ENCODE measurements at regions not wholly inside any gene's neighbourhood (a gene's known extent, or its start where the extent isn't known, plus 50 kb on each side); places are given as distances from the start of the nearest gene placed in this dataset.

- DNase-seq, result no peak
- no peak overlapping the region for H3K9ac ChIP-seq (ENCODE audit: low read length)
- H3K9me2 ChIP-seq (replicated peaks; ENCODE audit: insufficient read depth, low read length), result no peaks in the 10 kb centered on the region
- H2AFZ ChIP-seq (ENCODE audit: low read length), result no peak overlapping the region
- H3K79me2 ChIP-seq (ENCODE audit: low read length), result no peaks in the 10 kb centered on the region
- H3K9me3 ChIP-seq (replicated peaks; ENCODE audit: insufficient read depth, low read length), result no peaks in the 10 kb centered on the region
- H3K4me2 ChIP-seq (ENCODE audit: low read depth, low read length), result no peak overlapping the region
- H3F3A ChIP-seq (ENCODE audit: insufficient read depth, low read length), result no peaks in the 10 kb centered on the region
- H3K4me3 ChIP-seq (ENCODE audit: low read length), result no peak overlapping the region
- H4K20me1 ChIP-seq (ENCODE audit: insufficient read depth, low read length), result no peaks in the 10 kb centered on the region
- H3K27ac ChIP-seq (ENCODE audit: low read length), result no peak overlapping the region
- no peaks in the 10 kb centered on the region for H3K27me3 ChIP-seq (replicated peaks; ENCODE audit: insufficient read depth, low read length)
- no peak for TF ChIP-seq CTCF (IDR thresholded peaks at IDR 0.05; ENCODE audit: low read length)
- TF ChIP-seq EZH2phosphoT487 (IDR thresholded peaks at IDR 0.05; ENCODE audit: low read length), result no peak
- TF ChIP-seq EZH2 (optimal IDR thresholded peaks at IDR 0.05; ENCODE audit: low read depth, low read length), result no peak
- H3K36me3 ChIP-seq (replicated peaks; ENCODE audit: insufficient read depth, low read length), result no peaks in the 10 kb centered on the region
- H3K4me1 ChIP-seq (ENCODE audit: low read length), result no peaks in the 10 kb centered on the region
Measured at GRCh38 chr1:105023719-105024118, 1274.0 kb downstream of the AMY1C start.

- no peaks in the 10 kb centered on the region for H3K27me3 ChIP-seq (replicated peaks; ENCODE audit: insufficient read depth, low read length)
- H3K4me1 ChIP-seq (ENCODE audit: low read length), result no peaks in the 10 kb centered on the region
- H3K79me2 ChIP-seq (ENCODE audit: low read length), result no peaks in the 10 kb centered on the region
- H3K36me3 ChIP-seq (replicated peaks; ENCODE audit: insufficient read depth, low read length), result no peaks in the 10 kb centered on the region
- no peak for DNase-seq
- H3K9me2 ChIP-seq (replicated peaks; ENCODE audit: insufficient read depth, low read length), result no peaks in the 10 kb centered on the region
- H3K4me2 ChIP-seq (ENCODE audit: low read depth, low read length), result no peak overlapping the region
- no peaks in the 10 kb centered on the region for H3F3A ChIP-seq (ENCODE audit: insufficient read depth, low read length)
- H4K20me1 ChIP-seq (ENCODE audit: insufficient read depth, low read length), result no peaks in the 10 kb centered on the region
- H3K27ac ChIP-seq (ENCODE audit: low read length), result no peak overlapping the region
- H3K4me3 ChIP-seq (ENCODE audit: low read length), result no peak overlapping the region
- no peak overlapping the region for H3K9ac ChIP-seq (ENCODE audit: low read length)
- H2AFZ ChIP-seq (ENCODE audit: low read length), result no peak overlapping the region
- TF ChIP-seq CTCF (IDR thresholded peaks at IDR 0.05; ENCODE audit: low read length) (no peak), EZH2 (optimal IDR thresholded peaks at IDR 0.05; ENCODE audit: low read depth, low read length) (no peak), EZH2phosphoT487 (IDR thresholded peaks at IDR 0.05; ENCODE audit: low read length) (no peak)
- no peaks in the 10 kb centered on the region for H3K9me3 ChIP-seq (replicated peaks; ENCODE audit: insufficient read depth, low read length)
Measured at GRCh38 chr1:105027838-105028471, 1278.3 kb downstream of the AMY1C start.

GRCh38 chr1:105072446-105072845 is 1322.7 kb downstream of the AMY1C start:
- H3K4me1 ChIP-seq (ENCODE audit: low read length), result no peaks in the 10 kb centered on the region
- no peaks in the 10 kb centered on the region for H3K36me3 ChIP-seq (replicated peaks; ENCODE audit: insufficient read depth, low read length)
- no peaks in the 10 kb centered on the region for H3K9me2 ChIP-seq (replicated peaks; ENCODE audit: insufficient read depth, low read length)
- no peak for TF ChIP-seq EZH2phosphoT487 (IDR thresholded peaks at IDR 0.05; ENCODE audit: low read length)
- no peak for TF ChIP-seq EZH2 (optimal IDR thresholded peaks at IDR 0.05; ENCODE audit: low read depth, low read length)
- TF ChIP-seq CTCF (IDR thresholded peaks at IDR 0.05; ENCODE audit: low read length), result no peak
- H3K79me2 ChIP-seq (ENCODE audit: low read length), result no peaks in the 10 kb centered on the region
- no peak overlapping the region for H2AFZ ChIP-seq (ENCODE audit: low read length)
- no peak overlapping the region for H3K4me2 ChIP-seq (ENCODE audit: low read depth, low read length)
- DNase-seq, result no peak
- no peaks in the 10 kb centered on the region for H4K20me1 ChIP-seq (ENCODE audit: insufficient read depth, low read length)
- no peaks in the 10 kb centered on the region for H3K9me3 ChIP-seq (replicated peaks; ENCODE audit: insufficient read depth, low read length)
- H3K27me3 ChIP-seq (replicated peaks; ENCODE audit: insufficient read depth, low read length), result no peaks in the 10 kb centered on the region
- H3K27ac ChIP-seq (ENCODE audit: low read length), result no peak overlapping the region
- H3F3A ChIP-seq (ENCODE audit: insufficient read depth, low read length), result no peaks in the 10 kb centered on the region
- H3K9ac ChIP-seq (ENCODE audit: low read length), result no peak overlapping the region
- H3K4me3 ChIP-seq (ENCODE audit: low read length), result no peak overlapping the region

Measured in MM.1S (cell line).